DOHH2 (cell line): ENCODE measurements at regions not wholly inside any gene's neighbourhood (a gene's known extent, or its start where the extent isn't known, plus 50 kb on each side); places are given as distances from the start of the nearest gene placed in this dataset.

ENCODE experiments used
- H3F3A ChIP-seq: fragments of 200-600 bp; sonication (generic), shearing (Covaris generic); 2 replicates; pipeline ENCODE4 v1.6.0; 2016; ENCODE audit warnings: antibody characterized with exemption, mild to moderate bottlenecking; ENCODE audit not compliant: control insufficient read depth, insufficient read depth
- H3K27ac ChIP-seq: fragments of 200-600 bp; sonication (generic); 2 replicates; pipeline ENCODE4 v1.5.1; 2014; ENCODE audit warnings: low read depth, mild to moderate bottlenecking, low read length, moderate library complexity
- H3K27me3 ChIP-seq: fragments of 200-600 bp; sonication (generic); 2 replicates; pipeline ENCODE4 v1.6.1; 2014; ENCODE audit warnings: mild to moderate bottlenecking, low read length, mixed read lengths; ENCODE audit not compliant: control insufficient read depth
- H3K36me3 ChIP-seq: fragments of 200-600 bp; sonication (generic); 2 replicates; pipeline ENCODE4 v1.6.1; 2014; ENCODE audit warnings: mild to moderate bottlenecking, low read length, moderate library complexity, mixed read lengths; ENCODE audit not compliant: control insufficient read depth
- H3K4me1 ChIP-seq: fragments of 200-600 bp; sonication (generic); 2 replicates; pipeline ENCODE4 v1.6.1; 2014; ENCODE audit warnings: mild to moderate bottlenecking, low read length, mixed read lengths; ENCODE audit not compliant: control insufficient read depth
- H3K4me2 ChIP-seq: fragments of 200-600 bp; sonication (generic); 2 replicates; pipeline ENCODE4 v1.6.0; 2014; ENCODE audit warnings: mild to moderate bottlenecking, low read length, moderate library complexity
- H3K4me3 ChIP-seq: fragments of 200-600 bp; sonication (generic); 2 replicates; pipeline ENCODE4 v1.5.1; 2014; ENCODE audit warnings: mild to moderate bottlenecking, low read length, mixed read lengths
- H3K79me2 ChIP-seq: fragments of 200-600 bp; sonication (generic); 2 replicates; pipeline ENCODE4 v1.6.1; 2014; ENCODE audit warnings: mild to moderate bottlenecking, low read length, mixed read lengths; ENCODE audit not compliant: control insufficient read depth
- H3K9me2 ChIP-seq: fragments of 200-600 bp; sonication (generic); replicated peaks from 2 replicates; pipeline ENCODE4 v1.6.1; 2014; ENCODE audit warnings: mild to moderate bottlenecking, low read length, mixed read lengths; ENCODE audit not compliant: control insufficient read depth
- H3K9me3 ChIP-seq: fragments of 200-600 bp; sonication (generic); 2 replicates; pipeline ENCODE4 v1.6.1; 2014; ENCODE audit warnings: antibody characterized with exemption, low read length, mixed read lengths; ENCODE audit not compliant: control insufficient read depth, insufficient read depth
- H4K20me1 ChIP-seq: fragments of 200-600 bp; sonication (generic); 2 replicates; pipeline ENCODE4 v1.6.0; 2014; ENCODE audit warnings: low read depth, mild to moderate bottlenecking, antibody characterized with exemption, low read length, moderate library complexity; ENCODE audit not compliant: control insufficient read depth, insufficient read depth
- CTCF ChIP-seq: fragments of 200-600 bp; sonication (generic); IDR thresholded peaks from one replicate; pipeline ENCODE4 v1.5.1; 2014; ENCODE audit warnings: antibody characterized with exemption, mild to moderate bottlenecking, low read depth, low read length; ENCODE audit not compliant: poor library complexity, severe bottlenecking
- EZH2phosphoT487 ChIP-seq: fragments of 200-600 bp; sonication (generic); IDR thresholded peaks from 2 replicates; pipeline ENCODE4 v1.6.1; 2017; ENCODE audit warnings: borderline replicate concordance, mild to moderate bottlenecking, antibody characterized with exemption, low read length, moderate library complexity, mixed read lengths

- no peak overlapping the region for H3K4me2 ChIP-seq
- H4K20me1 ChIP-seq = no peaks in the 10 kb centered on the region
- H3K9me2 ChIP-seq = no peaks in the 10 kb centered on the region
- no peaks in the 10 kb centered on the region for H3K4me1 ChIP-seq
- no peaks in the 10 kb centered on the region for H3F3A ChIP-seq
- TF ChIP-seq CTCF = no peak
- no peak for TF ChIP-seq EZH2phosphoT487
- no peak overlapping the region for H3K27ac ChIP-seq
- no peak overlapping the region for H3K4me3 ChIP-seq
- no peaks in the 10 kb centered on the region; the same call in 1 of the 2 replicates for H3K9me3 ChIP-seq
- no peaks in the 10 kb centered on the region for H3K36me3 ChIP-seq
- H3K27me3 ChIP-seq = no peaks in the 10 kb centered on the region
- no peaks in the 10 kb centered on the region for H3K79me2 ChIP-seq
Observed at GRCh38 chr5:34578962-34579361, 77.2 kb upstream of the RAI14 start.

- Histone ChIP-seq H3K9me3 (no peaks in the 10 kb centered on the region; the same call in 1 of the 2 replicates), H3K79me2 (no peaks in the 10 kb centered on the region), H3K9me2 (no peaks in the 10 kb centered on the region), H4K20me1 (no peaks in the 10 kb centered on the region), H3K36me3 (no peaks in the 10 kb centered on the region), H3F3A (no peaks in the 10 kb centered on the region), H3K27me3 (no peaks in the 10 kb centered on the region), H3K27ac (no peak overlapping the region), H3K4me1 (no peaks in the 10 kb centered on the region), H3K4me3 (no peak overlapping the region), H3K4me2 (no peak overlapping the region)
- TF ChIP-seq CTCF = no peak
- no peak for TF ChIP-seq EZH2phosphoT487
Observed at GRCh38 chr5:34580983-34581382, 75.1 kb upstream of the RAI14 start.

GRCh38 chr5:34582371-34582770, 73.8 kb upstream of the RAI14 start:
- no peak overlapping the region for H3K4me2 ChIP-seq
- no peaks in the 10 kb centered on the region for H3K9me2 ChIP-seq
- no peaks in the 10 kb centered on the region for H3K79me2 ChIP-seq
- TF ChIP-seq CTCF (no peak), EZH2phosphoT487 (no peak)
- no peaks in the 10 kb centered on the region for H4K20me1 ChIP-seq
- H3F3A ChIP-seq = no peaks in the 10 kb centered on the region
- H3K4me3 ChIP-seq = no peak overlapping the region
- H3K9me3 ChIP-seq = no peaks in the 10 kb centered on the region; the same call in 1 of the 2 replicates
- H3K36me3 ChIP-seq = no peaks in the 10 kb centered on the region
- no peak overlapping the region for H3K27ac ChIP-seq
- no peaks in the 10 kb centered on the region for H3K27me3 ChIP-seq
- no peaks in the 10 kb centered on the region for H3K4me1 ChIP-seq
